ENCODE measurements at regions not wholly inside any gene's neighbourhood (a gene's known extent, or its start where the extent isn't known, plus 50 kb on each side); places are given as distances from the start of the nearest gene placed in this dataset.

DNA sequence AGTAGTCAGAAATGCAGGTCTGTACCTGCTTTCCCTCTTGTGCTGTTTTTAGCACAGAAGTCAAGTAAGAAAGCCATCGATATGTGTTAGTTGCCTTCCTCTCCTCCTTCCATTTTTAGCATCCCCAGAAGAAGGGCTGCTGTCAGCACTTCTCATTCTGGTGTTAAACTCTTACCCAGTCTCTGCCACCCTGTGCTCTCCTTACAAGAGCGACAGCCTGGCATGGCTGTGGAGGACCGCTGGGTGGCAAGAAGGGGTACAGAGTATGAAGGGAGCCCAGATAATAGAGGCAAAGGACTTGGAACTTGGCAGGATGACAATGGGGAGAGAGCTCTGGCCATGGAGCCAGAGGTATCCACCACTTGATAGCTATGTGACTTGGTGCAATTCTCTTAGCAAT is 103.5 kb downstream of the RPS24 start:
- WGBS (ENCODE audit: insufficient coverage, low lambda C conversion rate): no CpG with 5 or more reads among the region's 3 CpGs
- Histone ChIP-seq H3K9me3 (ENCODE audit: control insufficient read depth, low read depth, low read length) (no peaks in the 10 kb centered on the region), H3K36me3 (ENCODE audit: control insufficient read depth, insufficient read depth, low read length) (no peaks in the 10 kb centered on the region), H3K4me3 (ENCODE audit: low read length) (no peak overlapping the region), H3K27me3 (ENCODE audit: control insufficient read depth, insufficient read depth, low read length) (no peaks in the 10 kb centered on the region), H3K4me1 (ENCODE audit: control insufficient read depth, insufficient read depth, low read length) (no peaks in the 10 kb centered on the region), H3K27ac (ENCODE audit: low read length) (no peak overlapping the region)
- no peak for DNase-seq

DNA sequence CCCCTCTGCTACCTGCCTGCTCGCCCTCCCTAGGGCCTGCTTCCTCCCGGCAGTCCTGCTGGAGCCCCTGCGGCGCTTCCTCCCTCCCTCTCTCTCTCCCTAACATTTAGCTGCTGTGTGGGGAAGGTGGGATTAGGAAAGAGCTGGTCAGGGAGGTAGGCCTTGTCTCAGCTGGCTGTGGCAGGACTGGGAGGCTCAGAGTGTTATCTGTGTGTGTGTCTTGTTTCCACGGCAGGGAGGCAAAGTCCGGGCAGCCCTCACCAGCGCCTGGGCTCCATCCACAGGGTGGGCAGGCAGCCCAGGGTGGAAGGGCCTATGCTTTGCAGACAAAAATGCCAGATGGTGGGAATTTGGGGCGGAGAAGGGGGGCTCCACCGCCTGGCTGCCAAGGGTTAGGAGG is 105.7 kb downstream of the RPS24 start:
- DNase-seq: peak; percentile 28 to 62
- no peak overlapping the region for H3K4me3 ChIP-seq (ENCODE audit: low read length)
- no peaks in the 10 kb centered on the region for H3K36me3 ChIP-seq (ENCODE audit: control insufficient read depth, insufficient read depth, low read length)
- no peaks in the 10 kb centered on the region for H3K4me1 ChIP-seq (ENCODE audit: control insufficient read depth, insufficient read depth, low read length)
- no peak overlapping the region for H3K27ac ChIP-seq (ENCODE audit: low read length)
- WGBS (ENCODE audit: insufficient coverage, low lambda C conversion rate): no CpG with 5 or more reads among the region's 9 CpGs
- no peaks in the 10 kb centered on the region for H3K9me3 ChIP-seq (ENCODE audit: control insufficient read depth, low read depth, low read length)
- H3K27me3 ChIP-seq (ENCODE audit: control insufficient read depth, insufficient read depth, low read length): no peaks in the 10 kb centered on the region

DNA sequence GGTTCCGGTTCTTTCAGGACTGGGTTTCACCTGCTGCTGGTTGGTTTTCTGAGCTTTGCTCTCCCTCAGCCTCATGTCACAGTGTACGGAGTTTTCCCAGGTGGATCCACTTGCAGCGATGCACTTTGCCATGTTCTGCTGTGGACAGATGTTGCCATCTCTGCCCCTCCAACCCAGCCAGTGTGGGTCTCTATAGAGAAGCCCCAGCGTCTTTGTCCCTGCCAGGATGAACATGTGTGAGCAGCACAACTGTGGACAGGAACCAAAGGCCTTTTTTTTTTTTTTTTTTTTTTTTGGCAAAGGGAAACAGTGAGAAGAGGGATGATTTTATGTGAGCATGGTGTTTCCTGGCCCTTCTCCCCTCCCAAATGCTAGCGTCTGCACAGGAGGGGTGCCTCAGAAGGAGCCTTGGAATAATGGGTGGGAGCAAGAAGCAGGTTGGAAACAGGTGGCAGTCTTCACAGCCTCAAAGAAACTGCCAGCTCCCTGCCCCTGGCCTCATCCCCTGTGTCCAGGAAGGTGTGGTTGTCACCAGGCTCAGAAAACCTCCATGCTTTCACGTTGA is 106.5 kb downstream of the RPS24 start:
- Histone ChIP-seq H3K36me3 (ENCODE audit: control insufficient read depth, insufficient read depth, low read length) (no peaks in the 10 kb centered on the region), H3K4me3 (ENCODE audit: low read length) (no peak overlapping the region), H3K9me3 (ENCODE audit: control insufficient read depth, low read depth, low read length) (no peaks in the 10 kb centered on the region), H3K27me3 (ENCODE audit: control insufficient read depth, insufficient read depth, low read length) (no peaks in the 10 kb centered on the region), H3K4me1 (ENCODE audit: control insufficient read depth, insufficient read depth, low read length) (no peaks in the 10 kb centered on the region), H3K27ac (ENCODE audit: low read length) (no peak overlapping the region)
- WGBS (ENCODE audit: insufficient coverage, low lambda C conversion rate): no CpG with 5 or more reads among the region's 6 CpGs
- DNase-seq: no peak

GRCh38 chr10:78143576-78143975 is 109.9 kb downstream of the RPS24 start:
- no peaks in the 10 kb centered on the region for H3K4me1 ChIP-seq (ENCODE audit: control insufficient read depth, insufficient read depth, low read length)
- no CpG with 5 or more reads among the region's 3 CpGs for WGBS (ENCODE audit: insufficient coverage, low lambda C conversion rate)
- H3K27ac ChIP-seq (ENCODE audit: low read length): no peak overlapping the region
- H3K36me3 ChIP-seq (ENCODE audit: control insufficient read depth, insufficient read depth, low read length): no peaks in the 10 kb centered on the region
- no peak overlapping the region for H3K4me3 ChIP-seq (ENCODE audit: low read length)
- H3K27me3 ChIP-seq (ENCODE audit: control insufficient read depth, insufficient read depth, low read length): no peaks in the 10 kb centered on the region
- DNase-seq: no peak
- H3K9me3 ChIP-seq (ENCODE audit: control insufficient read depth, low read depth, low read length): no peaks in the 10 kb centered on the region

- WGBS (ENCODE audit: insufficient coverage, low lambda C conversion rate): no CpG with 5 or more reads among the region's 2 CpGs
- H3K27me3 ChIP-seq (ENCODE audit: control insufficient read depth, insufficient read depth, low read length): no peaks in the 10 kb centered on the region
- H3K9me3 ChIP-seq (ENCODE audit: control insufficient read depth, low read depth, low read length): no peaks in the 10 kb centered on the region
- no peak overlapping the region for H3K4me3 ChIP-seq (ENCODE audit: low read length)
- DNase-seq: no peak
- no peaks in the 10 kb centered on the region for H3K4me1 ChIP-seq (ENCODE audit: control insufficient read depth, insufficient read depth, low read length)
- H3K27ac ChIP-seq (ENCODE audit: low read length): no peak overlapping the region
- H3K36me3 ChIP-seq (ENCODE audit: control insufficient read depth, insufficient read depth, low read length): no peaks in the 10 kb centered on the region
These were observed 112.5 kb downstream of the RPS24 start for GRCh38 chr10:78146200-78146599.

DNA sequence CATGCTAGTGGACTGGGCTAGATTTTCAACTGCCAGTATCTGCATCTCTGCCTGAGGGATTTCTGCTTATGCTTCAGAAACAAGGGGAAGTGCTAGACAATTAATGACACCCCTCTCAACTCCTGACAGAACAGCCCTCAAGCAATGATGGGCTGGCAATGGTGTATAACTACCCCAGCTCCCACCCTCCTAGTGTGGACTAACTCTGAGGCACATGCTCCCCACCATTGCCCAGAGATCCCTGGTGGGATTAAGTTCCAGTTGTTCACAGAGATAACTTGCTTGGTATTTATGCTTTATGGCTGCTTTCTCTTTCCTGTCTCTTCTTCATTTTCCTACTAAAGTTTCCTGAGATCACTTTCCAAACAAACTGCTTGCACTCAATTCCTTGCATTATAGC is 113.5 kb downstream of the RPS24 start:
- Histone ChIP-seq H3K27me3 (ENCODE audit: control insufficient read depth, insufficient read depth, low read length) (no peaks in the 10 kb centered on the region), H3K36me3 (ENCODE audit: control insufficient read depth, insufficient read depth, low read length) (no peaks in the 10 kb centered on the region), H3K27ac (ENCODE audit: low read length) (no peak overlapping the region), H3K9me3 (ENCODE audit: control insufficient read depth, low read depth, low read length) (no peaks in the 10 kb centered on the region), H3K4me1 (ENCODE audit: control insufficient read depth, insufficient read depth, low read length) (no peaks in the 10 kb centered on the region), H3K4me3 (ENCODE audit: low read length) (no peak overlapping the region)
- DNase-seq: no peak

GRCh38 chr10:78148216-78148960 is 114.7 kb downstream of the RPS24 start:
- H3K4me3 ChIP-seq (ENCODE audit: low read length): no peak overlapping the region
- peak in 1 of 2 donors; percentile 23 for DNase-seq
- H3K27me3 ChIP-seq (ENCODE audit: control insufficient read depth, insufficient read depth, low read length): no peaks in the 10 kb centered on the region
- H3K9me3 ChIP-seq (ENCODE audit: control insufficient read depth, low read depth, low read length): no peaks in the 10 kb centered on the region
- H3K4me1 ChIP-seq (ENCODE audit: control insufficient read depth, insufficient read depth, low read length): no peaks in the 10 kb centered on the region
- H3K36me3 ChIP-seq (ENCODE audit: control insufficient read depth, insufficient read depth, low read length): no peaks in the 10 kb centered on the region
- no peak overlapping the region for H3K27ac ChIP-seq (ENCODE audit: low read length)
- whole genome bisulfite sequencing (ENCODE audit: insufficient coverage, low lambda C conversion rate): 29% methylated on average over 3 of the region's 7 CpGs

GRCh38 chr10:78148961-78149612 is 115.4 kb downstream of the RPS24 start:
- DNase-seq: no peak
- Histone ChIP-seq H3K4me1 (ENCODE audit: control insufficient read depth, insufficient read depth, low read length) (no peaks in the 10 kb centered on the region), H3K36me3 (ENCODE audit: control insufficient read depth, insufficient read depth, low read length) (no peaks in the 10 kb centered on the region), H3K27ac (ENCODE audit: low read length) (no peak overlapping the region), H3K27me3 (ENCODE audit: control insufficient read depth, insufficient read depth, low read length) (no peaks in the 10 kb centered on the region), H3K9me3 (ENCODE audit: control insufficient read depth, low read depth, low read length) (no peaks in the 10 kb centered on the region), H3K4me3 (ENCODE audit: low read length) (no peak overlapping the region)
- no CpG with 5 or more reads among the region's 4 CpGs for WGBS (ENCODE audit: insufficient coverage, low lambda C conversion rate)

GRCh38 chr10:78150756-78151155 is 117.1 kb downstream of the RPS24 start:
- no peaks in the 10 kb centered on the region for H3K36me3 ChIP-seq (ENCODE audit: control insufficient read depth, insufficient read depth, low read length)
- no peak overlapping the region for H3K27ac ChIP-seq (ENCODE audit: low read length)
- no peaks in the 10 kb centered on the region for H3K9me3 ChIP-seq (ENCODE audit: control insufficient read depth, low read depth, low read length)
- no peak overlapping the region for H3K4me3 ChIP-seq (ENCODE audit: low read length)
- no peaks in the 10 kb centered on the region for H3K4me1 ChIP-seq (ENCODE audit: control insufficient read depth, insufficient read depth, low read length)
- 80% methylated on average over 2 of the region's 4 CpGs for WGBS (ENCODE audit: insufficient coverage, low lambda C conversion rate)
- no peak for DNase-seq
- H3K27me3 ChIP-seq (ENCODE audit: control insufficient read depth, insufficient read depth, low read length): no peaks in the 10 kb centered on the region

- Histone ChIP-seq H3K9me3 (ENCODE audit: control insufficient read depth, low read depth, low read length) (no peaks in the 10 kb centered on the region), H3K4me1 (ENCODE audit: control insufficient read depth, insufficient read depth, low read length) (no peaks in the 10 kb centered on the region), H3K27me3 (ENCODE audit: control insufficient read depth, insufficient read depth, low read length) (no peaks in the 10 kb centered on the region), H3K4me3 (ENCODE audit: low read length) (no peak overlapping the region), H3K36me3 (ENCODE audit: control insufficient read depth, insufficient read depth, low read length) (no peaks in the 10 kb centered on the region), H3K27ac (ENCODE audit: low read length) (no peak overlapping the region)
- DNase-seq: no peak
- WGBS (ENCODE audit: insufficient coverage, low lambda C conversion rate): 80% methylated on average over 1 of the region's 2 CpGs
These were observed 122.1 kb downstream of the RPS24 start for GRCh38 chr10:78155722-78156121.

DNA sequence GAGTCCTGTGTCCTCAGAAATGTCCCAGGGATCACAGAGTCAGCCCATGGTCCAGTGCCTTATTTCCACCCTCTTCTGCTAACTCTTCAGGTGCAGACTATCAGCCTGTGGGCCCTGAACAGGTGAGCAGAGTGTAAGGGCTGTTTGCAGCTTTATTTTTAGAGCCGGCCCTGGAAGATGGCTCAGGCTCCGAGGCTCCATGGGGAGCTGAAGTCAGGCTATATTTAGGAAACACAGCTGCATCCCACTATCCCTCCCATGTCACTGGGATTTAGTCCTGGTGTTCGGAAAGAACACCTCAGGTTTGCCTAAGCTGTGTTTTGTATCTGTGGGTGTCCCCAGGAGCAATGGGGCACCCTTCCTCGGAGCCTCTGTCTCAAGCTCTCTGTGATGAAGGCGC is 126.9 kb downstream of the RPS24 start:
- WGBS (ENCODE audit: insufficient coverage, low lambda C conversion rate): no CpG with 5 or more reads among the region's 5 CpGs

More for the DNA sequence above, 126.9 kb downstream of the RPS24 start:
- Histone ChIP-seq H3K9me3 (ENCODE audit: control insufficient read depth, low read depth, low read length) (no peaks in the 10 kb centered on the region), H3K27ac (ENCODE audit: low read length) (no peak overlapping the region), H3K4me1 (ENCODE audit: control insufficient read depth, insufficient read depth, low read length) (no peaks in the 10 kb centered on the region), H3K36me3 (ENCODE audit: control insufficient read depth, insufficient read depth, low read length) (no peaks in the 10 kb centered on the region), H3K4me3 (ENCODE audit: low read length) (no peak overlapping the region), H3K27me3 (ENCODE audit: control insufficient read depth, insufficient read depth, low read length) (peaks cover 2% of the 10 kb centered on the region)
- DNase-seq: no peak
